ELR (cell line): ENCODE measurements at regions not wholly inside any gene's neighbourhood (a gene's known extent, or its start where the extent isn't known, plus 50 kb on each side); places are given as distances from the start of the nearest gene placed in this dataset.
"Not testable (repeated sequence)": the region's sequence is repeated elsewhere in the genome, so short reads cannot be mapped to it uniquely, and the experiment has no call there.

Source experiments
- DNase-seq: peaks from one replicate; pipeline ENCODE4 v3.0.0-alpha.2; 2015; ENCODE audit warnings: low read depth

DNA sequence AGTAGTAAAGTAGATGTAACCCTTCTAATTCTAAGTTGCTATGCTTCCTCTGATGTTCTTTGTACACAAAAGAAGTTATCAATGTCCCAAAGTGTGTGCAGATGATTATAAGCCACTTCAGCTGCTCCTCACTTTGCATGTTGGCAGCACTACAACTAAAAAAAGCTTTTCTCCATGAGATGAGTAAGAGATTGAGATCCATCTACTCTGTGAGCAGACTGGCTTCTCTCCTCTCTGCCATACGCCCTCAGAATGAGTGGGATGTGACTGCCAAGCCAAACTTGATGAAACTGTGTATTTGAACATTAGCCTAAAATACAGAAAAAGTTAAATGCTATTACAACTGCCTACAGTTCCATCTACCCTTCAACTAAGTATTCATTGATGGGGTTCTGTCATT is 102.9 kb upstream of the ETV1 start:
- no peak for DNase-seq

- peak; percentile 25 for DNase-seq
Measured at GRCh38 chr7:14085901-14086300, 96.4 kb upstream of the ETV1 start.

- DNase-seq, result no peak
Measured at GRCh38 chr7:14083761-14084160, 94.3 kb upstream of the ETV1 start.

DNA sequence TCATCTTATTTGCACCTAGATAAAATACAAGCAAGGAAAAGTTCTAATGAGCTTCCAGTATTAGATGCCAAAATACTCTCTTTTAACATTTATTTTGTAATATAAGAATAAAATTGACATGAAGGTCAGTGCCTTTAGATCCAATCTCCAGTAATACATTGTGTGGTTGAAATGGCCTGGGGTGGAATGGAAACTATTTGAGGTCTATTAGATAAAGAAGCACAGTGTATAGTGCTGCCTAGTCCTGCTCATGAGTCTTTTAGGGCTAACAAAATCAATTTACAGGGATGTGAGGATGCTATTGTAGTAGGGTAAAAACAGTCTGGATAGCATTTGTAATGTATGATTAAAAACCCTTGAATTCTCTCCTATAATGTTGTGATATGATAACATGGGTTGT is 84.5 kb upstream of the ETV1 start:
- no peak for DNase-seq

GRCh38 chr7:14073543-14073942 is 84.1 kb upstream of the ETV1 start:
- no peak for DNase-seq

DNA sequence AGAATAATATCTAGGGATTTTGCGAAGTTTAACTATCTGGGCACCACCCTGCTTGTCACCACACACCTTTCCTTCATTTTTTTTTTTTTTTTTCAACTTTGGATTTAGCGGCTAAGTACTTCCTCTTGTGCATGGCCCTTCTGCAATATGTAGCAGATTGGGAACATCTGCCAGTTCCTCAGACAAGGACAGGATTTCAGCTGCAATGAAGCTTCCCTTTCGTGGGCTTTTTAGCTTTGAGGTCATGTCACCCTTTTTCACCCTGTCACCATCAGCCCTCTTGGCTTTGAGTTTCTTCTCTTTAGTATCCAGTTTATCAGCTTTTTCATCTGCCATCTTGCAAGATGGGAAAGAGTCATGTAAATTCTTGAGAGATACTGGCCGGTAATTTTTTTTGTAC is 81.6 kb upstream of the ETV1 start:
- no peak for DNase-seq

- DNase-seq, result no peak
Measured at GRCh38 chr7:14069961-14070360, 80.5 kb upstream of the ETV1 start.

GRCh38 chr7:14066783-14067182 is 77.3 kb upstream of the ETV1 start:
- DNase-seq, result not testable (repeated sequence)

- no peak for DNase-seq
Measured at GRCh38 chr7:14065286-14065685, 75.8 kb upstream of the ETV1 start.

GRCh38 chr7:14055813-14056212 is 66.3 kb upstream of the ETV1 start:
- no peak for DNase-seq

DNA sequence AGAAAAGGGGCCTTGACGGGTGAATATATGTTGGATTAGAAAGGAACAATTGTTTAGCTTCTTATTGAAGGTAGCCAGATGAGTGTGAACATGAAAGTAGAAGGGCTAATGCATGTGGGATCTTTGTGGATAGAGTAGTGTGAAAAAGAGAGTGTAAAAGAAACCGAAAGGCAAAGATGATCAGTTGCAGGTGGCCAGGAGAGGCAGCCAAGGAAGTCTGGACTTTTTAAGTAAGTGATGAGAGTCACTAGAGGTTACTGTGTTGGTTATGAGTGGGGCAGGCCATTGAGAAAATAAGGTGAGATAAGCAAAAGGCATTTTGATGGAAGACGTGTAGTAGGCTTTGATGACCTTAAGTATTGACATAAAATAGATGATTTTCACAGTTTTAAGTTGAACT is 64.7 kb upstream of the ETV1 start:
- DNase-seq, result no peak

- DNase-seq, result no peak
Measured at GRCh38 chr7:14048889-14049288, 59.4 kb upstream of the ETV1 start.

GRCh38 chr7:14047709-14048399 is 58.4 kb upstream of the ETV1 start:
- DNase-seq, result no peak

GRCh38 chr7:14045651-14046050 is 56.2 kb upstream of the ETV1 start:
- no peak for DNase-seq

DNA sequence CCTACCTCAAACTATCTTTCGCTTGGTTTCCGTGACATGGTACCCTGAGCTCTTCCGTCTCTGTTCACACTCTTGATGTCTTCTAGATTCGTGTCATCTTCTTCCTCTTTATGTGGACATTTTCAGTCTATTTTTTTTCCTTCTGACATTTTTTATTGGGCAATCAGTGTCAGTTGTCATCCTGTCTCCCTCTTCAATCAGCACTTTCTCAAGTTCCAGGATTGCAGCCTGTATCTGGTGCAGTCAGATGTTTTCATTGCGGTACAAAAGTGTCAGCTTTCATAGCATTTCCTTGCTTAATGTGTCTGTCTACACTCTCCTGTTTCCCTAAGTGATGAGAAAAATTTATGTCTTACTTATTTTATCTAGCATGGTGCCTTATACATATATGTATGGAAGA is 51.1 kb upstream of the ETV1 start:
- DNase-seq, result no peak
